NCI-H1694 treated with DMSO at 0.1 percent for 48 hours (cell line): ENCODE measurements at regions not wholly inside any gene's neighbourhood (a gene's known extent, or its start where the extent isn't known, plus 50 kb on each side); places are given as distances from the start of the nearest gene placed in this dataset.

ENCODE experiments used
- DNase-seq: peaks from one replicate; lab custom pipeline; 2025; lab: John Stamatoyannopoulos, UW

GRCh38 chr1:201656311-201657032 is 117.5 kb downstream of the NAV1 start:
- peak; percentile 79 for DNase-seq

- peak; percentile 48 for DNase-seq
These were observed 120.6 kb downstream of the NAV1 start for GRCh38 chr1:201659572-201659971.

- no peak for DNase-seq
These were observed 122.2 kb downstream of the NAV1 start for GRCh38 chr1:201660931-201661822.

- DNase-seq = no peak
These were observed 123.0 kb downstream of the NAV1 start for GRCh38 chr1:201661823-201662359.

- no peak for DNase-seq
These were observed 123.7 kb downstream of the NAV1 start for GRCh38 chr1:201662646-201663045.

- DNase-seq = no peak
These were observed 124.7 kb downstream of the NAV1 start for GRCh38 chr1:201663491-201664113.

- DNase-seq = no peak
These were observed 126.1 kb downstream of the NAV1 start for GRCh38 chr1:201665036-201665435.

- no peak for DNase-seq
These were observed 127.2 kb downstream of the NAV1 start for GRCh38 chr1:201666102-201666501.

- no peak for DNase-seq
These were observed 127.7 kb downstream of the NAV1 start for GRCh38 chr1:201666645-201667044.

- no peak for DNase-seq
These were observed 128.6 kb downstream of the NAV1 start for GRCh38 chr1:201667479-201667878.

GRCh38 chr1:201670517-201670916 is 131.6 kb downstream of the NAV1 start:
- DNase-seq = no peak

- DNase-seq = no peak
These were observed 133.8 kb downstream of the NAV1 start for GRCh38 chr1:201672685-201673084.

- DNase-seq = no peak
These were observed 134.2 kb downstream of the NAV1 start for GRCh38 chr1:201673093-201673492.

- no peak for DNase-seq
These were observed 135.0 kb downstream of the NAV1 start for GRCh38 chr1:201673915-201674314.

- DNase-seq = no peak
These were observed 136.2 kb downstream of the NAV1 start for GRCh38 chr1:201675143-201675542.

- DNase-seq = no peak
These were observed 137.3 kb downstream of the NAV1 start for GRCh38 chr1:201676197-201676596.

GRCh38 chr1:201676641-201677040 is 137.7 kb downstream of the NAV1 start:
- no peak for DNase-seq

GRCh38 chr1:201678264-201679101 is 139.6 kb downstream of the NAV1 start:
- DNase-seq = peak; percentile 65

- no peak for DNase-seq
These were observed 142.4 kb downstream of the NAV1 start for GRCh38 chr1:201681375-201681774.

GRCh38 chr1:201682964-201683363 is 144.0 kb downstream of the NAV1 start:
- DNase-seq = no peak

- no peak for DNase-seq
These were observed 144.5 kb downstream of the NAV1 start for GRCh38 chr1:201683397-201683796.

- DNase-seq = no peak
These were observed 143.5 kb upstream of the IPO9 start for GRCh38 chr1:201685485-201685884.
